ENCODE measurements at regions not wholly inside any gene's neighbourhood (a gene's known extent, or its start where the extent isn't known, plus 50 kb on each side); places are given as distances from the start of the nearest gene placed in this dataset.

DNA sequence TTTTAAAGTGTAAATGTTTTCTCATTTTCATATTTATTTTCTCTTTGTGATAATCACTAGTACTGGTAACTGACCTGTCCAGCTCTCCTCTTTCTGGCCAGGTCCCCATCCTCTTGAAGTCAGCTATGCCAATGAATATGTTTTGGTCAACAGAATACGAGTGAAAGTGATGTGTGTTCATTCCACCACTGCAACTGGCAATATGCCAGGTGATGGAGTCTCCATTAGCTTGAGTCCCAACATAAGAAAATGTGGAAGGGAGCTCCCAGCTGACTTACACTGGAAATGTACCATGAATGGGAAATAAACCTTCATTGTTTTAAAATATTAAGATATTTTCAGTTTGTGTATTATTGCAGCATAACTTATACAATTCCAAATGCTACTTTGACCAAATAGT, 75.8 kb downstream of the CCDC34 start:
- no peak for DNase-seq

- no peak for DNase-seq
These were observed 77.3 kb downstream of the CCDC34 start for GRCh38 chr11:27285761-27286160.

DNA sequence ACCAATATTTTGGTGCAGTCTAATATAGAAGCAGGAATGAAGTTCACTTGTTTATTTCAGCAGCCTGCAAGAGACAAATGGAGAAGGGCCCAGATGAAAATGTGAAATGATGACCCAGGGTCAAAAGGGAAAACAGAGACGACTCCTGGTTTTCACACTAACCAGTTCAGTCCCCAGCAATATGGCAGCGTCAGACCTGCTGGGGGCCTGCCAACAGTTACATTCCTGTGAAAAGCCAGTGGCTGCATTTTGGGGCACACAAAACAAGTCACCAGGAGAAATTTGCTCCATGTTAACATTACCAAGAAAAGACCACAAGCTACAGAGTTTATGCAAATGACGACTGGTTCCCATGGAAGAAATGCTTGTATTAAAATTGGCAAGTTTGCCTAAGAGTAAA, 80.2 kb downstream of the CCDC34 start:
- no peak for DNase-seq

DNA sequence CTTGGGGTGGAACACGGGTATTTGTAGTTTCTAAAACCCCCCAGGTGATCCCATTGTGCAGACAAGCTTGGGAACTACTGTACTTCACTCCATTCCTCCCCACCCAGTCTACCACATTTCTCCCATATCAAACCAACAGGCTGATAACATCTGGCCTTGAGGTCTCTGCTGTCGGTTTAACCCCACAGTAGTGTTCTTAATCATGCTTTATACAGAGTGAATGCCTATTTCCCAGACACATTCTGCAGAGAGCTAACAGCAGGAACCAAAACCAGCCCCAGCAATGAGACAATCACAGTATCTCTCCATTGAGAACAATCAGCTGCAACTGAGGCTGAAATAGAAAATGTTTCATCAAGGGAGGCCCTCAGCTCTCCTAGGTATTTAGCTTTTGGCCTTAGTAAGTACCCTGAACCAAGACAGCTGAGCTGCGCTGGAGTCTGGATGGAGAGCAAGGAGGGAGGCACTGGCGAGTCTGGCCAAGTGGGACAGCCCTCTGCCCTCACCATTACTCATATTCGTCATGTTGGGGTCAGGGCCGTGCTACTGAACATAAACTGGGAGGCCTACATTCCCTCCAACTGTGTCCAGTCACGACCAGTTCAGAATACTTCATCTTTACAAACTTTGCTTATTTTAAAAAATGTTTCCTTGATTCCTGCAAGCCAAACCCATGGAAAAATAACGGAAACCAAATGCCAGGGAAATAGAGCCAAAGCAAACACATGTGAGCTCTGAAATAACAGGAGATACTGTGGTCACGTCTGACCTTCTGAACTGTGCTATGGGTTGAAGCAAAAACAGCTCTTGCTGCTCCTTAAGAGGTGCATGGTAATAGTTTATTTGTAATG, 81.0 kb downstream of the CCDC34 start:
- DNase-seq: no peak

DNA sequence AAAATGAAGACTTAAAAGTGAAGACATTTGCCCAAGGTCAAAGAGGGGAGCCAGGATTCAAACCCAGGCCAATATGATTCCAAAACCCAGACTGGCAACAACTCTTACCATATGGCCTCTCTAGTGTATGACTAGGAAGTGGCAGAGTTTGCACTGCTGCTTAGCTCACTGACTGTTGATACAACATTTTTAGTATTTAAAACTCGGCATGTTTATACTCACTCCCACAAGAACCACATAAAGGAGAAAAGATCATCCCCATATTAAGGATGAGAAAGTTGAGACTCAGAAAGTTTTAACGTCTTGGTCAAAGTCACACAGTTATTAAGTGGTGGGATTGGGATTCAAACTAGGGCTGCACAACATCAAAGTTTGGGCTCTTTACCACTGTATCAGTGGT, 81.7 kb downstream of the CCDC34 start:
- DNase-seq: no peak

DNA sequence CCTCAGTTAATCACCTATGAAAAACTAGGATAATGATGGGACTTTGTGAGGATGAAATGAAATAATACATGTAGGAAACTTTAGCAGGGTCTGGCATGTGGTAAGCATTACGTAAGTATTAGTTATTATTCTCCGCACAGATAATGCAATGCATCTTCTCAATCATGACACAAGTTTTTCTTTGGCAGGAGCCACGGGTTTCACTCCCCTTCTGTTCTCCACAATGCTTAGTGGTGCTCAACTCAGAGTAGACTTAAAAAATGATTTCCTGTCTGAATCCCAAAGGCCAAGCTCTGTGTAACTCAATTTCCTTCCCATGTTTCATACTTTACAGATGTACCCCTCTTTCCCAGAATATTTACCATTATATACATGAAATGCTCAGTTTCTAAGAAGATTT, 82.9 kb downstream of the CCDC34 start:
- DNase-seq: no peak

DNA sequence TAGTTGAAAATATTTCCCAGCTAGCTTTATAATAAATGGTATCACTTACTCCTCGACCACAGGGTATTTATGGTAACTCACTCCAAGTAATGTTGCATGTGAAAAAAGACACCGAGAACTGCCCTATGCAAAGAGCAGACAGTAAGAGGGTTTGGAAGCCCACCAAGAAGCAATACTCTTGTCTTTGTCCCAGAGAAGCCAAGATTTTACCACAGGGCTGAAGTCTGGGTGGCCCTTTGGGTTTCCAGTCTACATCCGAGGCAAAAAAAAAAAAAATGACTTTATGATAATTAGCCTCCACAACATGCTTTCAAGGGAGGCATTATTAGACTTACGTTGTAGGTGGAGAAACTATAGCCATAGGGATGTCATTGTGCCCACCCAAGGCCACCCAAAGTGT, 83.6 kb downstream of the CCDC34 start:
- DNase-seq: no peak

- DNase-seq: no peak
These were observed 85.2 kb downstream of the CCDC34 start for GRCh38 chr11:27277843-27278242.

DNA sequence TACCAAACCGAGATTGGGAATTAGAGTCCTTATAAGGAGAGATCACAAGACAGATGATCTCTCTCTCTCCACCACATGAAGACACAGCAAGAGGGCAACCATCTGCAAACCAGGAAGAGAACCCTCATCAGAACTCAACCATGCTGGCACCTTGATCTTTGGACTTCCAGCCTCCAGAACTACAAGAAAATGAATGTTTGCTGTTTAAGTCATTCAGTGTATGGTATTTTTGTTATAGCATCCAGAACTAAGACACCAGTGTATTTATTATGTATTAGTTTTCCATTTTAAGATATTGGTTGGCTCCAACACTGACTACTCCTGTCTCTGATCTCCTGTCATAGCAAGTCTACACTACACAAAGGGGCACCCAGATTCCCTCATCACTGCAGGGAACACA, 86.9 kb downstream of the CCDC34 start:
- no peak for DNase-seq

- DNase-seq: no peak
These were observed 88.1 kb downstream of the CCDC34 start for GRCh38 chr11:27274854-27275395.

GRCh38 chr11:27266125-27266524, 96.9 kb downstream of the CCDC34 start:
- no peak for DNase-seq

DNA sequence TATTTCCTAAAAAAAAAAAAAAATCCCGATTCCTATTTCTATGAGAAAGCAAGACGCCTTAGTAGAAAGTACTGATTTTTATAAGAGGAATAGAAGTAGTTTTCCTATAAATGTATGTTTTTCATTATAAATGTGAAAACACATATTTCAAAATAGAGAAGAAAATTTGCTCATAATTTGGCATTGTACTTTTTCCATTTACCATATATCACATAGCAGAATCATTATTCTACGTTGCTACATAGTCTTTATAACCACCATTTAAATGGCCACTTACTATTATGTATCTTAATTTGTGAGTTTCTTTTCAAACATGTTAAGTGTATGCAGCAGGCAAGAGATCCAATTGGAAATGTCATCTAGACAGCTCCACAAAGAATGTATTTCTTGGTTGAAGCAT, 99.0 kb downstream of the CCDC34 start:
- DNase-seq: no peak

DNA sequence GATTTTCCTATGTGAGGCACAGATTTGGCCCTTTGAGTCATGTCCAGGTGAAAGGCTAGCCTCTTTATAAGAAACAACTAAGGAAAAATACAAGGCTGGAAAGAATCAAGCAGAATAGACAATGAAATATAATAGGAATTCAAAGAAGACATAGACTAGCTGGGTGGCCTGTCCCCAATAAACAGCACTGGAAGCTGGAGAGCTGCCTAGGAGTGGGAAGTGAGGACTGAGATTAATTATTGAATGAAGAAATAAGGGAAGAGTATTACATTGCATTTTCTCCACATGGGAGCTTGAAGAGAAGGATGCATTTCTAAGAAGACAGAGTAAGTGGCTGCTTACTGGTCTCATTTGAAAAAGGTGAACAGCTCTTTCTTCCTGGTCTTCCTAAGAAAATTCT, 100.0 kb downstream of the CCDC34 start:
- DNase-seq: no peak

DNA sequence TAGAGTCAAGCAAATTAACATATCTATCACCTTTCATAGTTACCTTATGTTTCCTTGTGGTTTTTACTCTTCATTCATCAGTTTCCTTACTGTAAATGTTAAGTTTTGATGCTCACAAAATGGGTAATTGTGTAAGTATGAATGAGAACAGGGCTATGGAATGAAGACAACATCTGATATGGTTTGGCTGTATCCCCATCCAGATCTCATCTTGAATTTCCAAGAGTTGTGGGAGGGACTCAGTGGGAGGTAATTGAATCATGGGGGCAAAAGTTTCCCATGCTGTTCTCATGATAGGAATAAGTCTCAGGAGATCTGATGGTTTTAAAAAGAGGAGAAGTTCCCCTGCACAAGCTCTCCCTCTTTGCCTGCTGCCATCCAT, 107.6 kb downstream of the CCDC34 start:
- no peak for DNase-seq

DNA sequence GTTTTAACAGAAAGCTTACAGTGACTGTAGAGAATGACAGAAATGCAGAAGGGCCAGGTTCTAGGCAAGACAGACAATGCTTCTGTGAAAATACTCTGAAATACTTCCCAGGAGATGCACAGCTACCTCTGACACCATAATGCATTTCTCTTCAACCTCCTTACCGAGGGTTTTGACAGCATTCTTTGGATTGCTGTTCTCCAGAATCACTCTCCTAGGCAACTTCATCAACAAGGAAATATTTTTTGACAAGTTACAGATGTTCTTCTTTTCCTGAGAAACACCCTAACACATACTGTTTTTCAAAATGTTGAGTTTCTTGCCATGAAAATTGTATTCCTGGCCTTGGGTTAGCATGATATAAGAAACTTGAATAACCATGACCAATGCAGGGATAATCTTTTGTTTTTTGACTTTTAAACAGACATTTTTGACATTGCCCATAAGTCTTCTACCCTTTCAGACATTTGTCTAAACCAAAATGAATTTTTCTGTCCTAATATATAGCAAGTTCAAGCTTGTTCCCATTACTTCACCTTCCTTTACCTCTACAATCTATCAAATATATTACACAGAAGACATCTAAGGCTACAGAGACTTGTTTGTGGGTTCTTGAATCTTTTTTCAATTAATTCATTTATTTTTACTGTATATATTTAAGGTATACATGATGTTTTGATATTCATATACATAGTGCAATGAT, 108.1 kb downstream of the CCDC34 start:
- DNase-seq: no peak

DNA sequence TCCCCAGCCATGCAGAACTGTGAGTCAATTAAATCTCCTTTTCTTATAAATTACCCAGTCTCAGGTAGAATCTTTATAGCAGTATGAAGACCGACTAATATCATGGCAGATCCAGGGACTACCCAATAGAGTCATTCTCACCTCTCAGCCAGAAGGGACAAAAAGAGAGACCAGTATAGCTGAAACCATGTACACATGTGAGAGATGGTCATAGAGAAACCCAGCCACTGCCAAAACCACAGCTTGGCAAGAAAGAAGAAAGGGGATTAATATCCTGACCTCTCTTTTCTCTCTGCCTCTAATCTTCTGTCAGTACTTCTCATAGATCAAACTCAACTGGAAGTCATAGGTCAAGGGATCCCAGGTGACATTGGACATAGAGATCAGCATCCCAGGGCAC, 109.8 kb downstream of the CCDC34 start:
- no peak for DNase-seq

DNA sequence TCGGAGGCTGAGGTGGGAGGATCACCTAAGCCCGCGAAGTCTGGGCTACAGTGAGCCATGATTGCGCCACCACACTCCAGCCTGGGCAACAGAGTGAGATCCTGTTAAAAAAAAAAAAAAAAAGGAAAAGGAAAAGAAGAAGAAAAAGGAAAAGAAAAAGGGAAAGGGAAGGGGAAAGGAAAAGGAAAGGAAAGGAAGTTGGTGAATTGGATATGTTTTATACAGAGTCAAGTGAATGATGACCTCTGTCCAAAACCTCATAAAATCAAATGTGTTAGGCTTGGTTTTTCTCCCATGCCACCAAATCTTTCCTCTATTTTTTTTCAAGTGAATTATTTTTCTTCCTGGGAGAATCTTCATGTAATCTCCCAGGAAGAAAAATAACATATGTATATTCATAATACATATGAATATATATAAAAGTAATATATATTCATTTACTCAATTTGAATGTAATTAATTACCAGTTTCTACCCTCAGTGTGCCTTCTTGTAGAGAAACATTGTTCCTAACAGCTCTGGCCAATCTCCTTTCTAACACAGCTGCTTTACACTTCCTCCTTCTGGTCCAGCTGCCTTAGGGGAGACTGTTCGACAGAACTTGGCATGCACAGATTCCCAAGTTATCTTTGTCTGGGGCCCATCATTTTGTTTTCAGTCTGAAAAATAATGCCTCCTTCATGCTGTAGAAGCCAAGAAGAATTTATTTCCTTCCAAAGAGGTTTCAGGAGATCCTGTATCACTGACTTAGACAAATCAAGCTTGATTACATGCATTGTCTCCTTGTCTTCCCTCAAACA, 111.9 kb downstream of the CCDC34 start:
- no peak for DNase-seq

DNA sequence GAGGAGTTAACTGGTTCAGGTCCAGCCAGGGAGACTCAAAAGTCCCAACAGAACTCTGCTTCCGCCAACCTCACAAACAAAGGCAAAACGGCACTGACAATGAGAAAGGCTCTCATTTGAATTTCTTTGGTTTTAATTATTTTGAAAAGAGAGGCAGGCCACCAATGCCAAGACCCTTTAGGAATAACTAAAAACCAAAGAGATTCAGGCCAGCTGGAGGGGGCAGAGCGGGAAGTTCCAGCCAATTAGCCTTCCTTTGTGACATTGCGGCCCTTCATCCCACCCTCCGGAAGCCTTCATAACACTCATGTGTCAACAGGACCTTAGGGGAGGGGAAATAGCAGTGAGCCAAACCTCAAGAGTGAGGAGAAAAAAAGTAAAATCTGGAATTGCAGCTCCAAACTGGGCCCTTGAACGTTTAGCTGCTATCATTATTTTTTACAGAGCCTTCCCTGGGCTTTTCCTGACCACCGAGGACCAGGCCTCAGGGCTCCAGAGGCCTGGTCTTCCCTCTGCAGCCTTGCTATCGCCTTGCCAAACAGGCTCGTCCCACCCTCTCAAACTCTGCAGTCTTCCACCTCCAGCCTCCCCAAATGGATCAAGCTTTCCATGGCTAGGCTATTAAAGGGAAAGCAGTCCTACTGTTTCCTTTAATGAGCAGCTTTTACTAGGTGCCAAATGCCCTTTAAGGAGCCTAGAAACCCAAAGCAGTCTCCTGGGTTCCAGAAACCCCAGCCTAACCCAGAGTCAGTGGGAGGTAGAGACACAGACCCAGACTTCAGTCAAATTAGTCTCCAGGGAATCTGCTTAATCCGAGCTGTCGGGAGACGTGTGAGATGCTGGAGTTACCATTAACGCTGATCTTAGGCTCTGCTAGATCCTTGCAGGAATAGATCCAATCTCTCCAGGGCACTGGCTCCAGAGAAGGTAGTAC, 114.2 kb downstream of the CCDC34 start:
- DNase-seq: no peak

DNA sequence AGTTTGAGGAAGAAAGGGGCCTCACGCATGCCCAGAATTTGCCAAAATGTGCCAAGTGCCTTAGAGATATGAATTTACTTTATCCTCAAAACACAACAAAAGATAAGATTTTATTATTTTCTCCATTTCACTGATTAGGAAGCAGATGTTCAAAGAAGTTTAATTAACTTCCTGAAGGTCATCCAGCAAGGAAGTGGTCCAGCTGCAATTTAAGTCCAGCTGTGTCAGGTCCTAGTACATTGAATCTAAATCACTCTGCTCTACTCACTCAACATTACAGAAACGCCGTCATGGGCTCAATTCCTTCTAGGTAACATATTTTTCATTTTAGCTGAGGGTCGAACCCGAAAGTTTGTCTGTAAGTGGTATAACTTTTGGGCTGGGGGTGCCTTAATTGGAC, 115.4 kb downstream of the CCDC34 start:
- no peak for DNase-seq

GRCh38 chr11:27246925-27247324, 116.1 kb downstream of the CCDC34 start:
- DNase-seq: no peak

GRCh38 chr11:27244900-27245299, 118.1 kb downstream of the CCDC34 start:
- no peak for DNase-seq

DNA sequence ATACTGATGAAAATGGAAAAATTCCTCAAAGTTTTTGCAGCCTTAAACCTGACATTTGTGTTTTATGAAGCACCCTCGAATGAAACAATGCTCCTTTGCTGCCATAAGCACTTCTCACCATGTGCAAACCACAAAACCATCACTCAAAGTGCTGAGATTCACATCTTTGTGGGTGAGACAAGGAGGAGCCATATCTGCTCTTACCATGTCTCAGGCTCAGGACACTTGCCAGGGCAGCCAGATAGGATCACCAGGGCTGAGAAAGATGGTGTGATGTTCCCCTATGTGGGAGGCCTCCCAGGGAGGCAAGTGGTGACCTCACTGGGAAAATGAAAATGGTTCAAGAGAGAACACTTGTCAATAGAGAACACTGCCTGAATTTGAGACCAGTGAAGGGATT, 120.4 kb downstream of the CCDC34 start:
- no peak for DNase-seq

Measured in SHP77 treated with DMSO at 0.1 percent for 48 hours (cell line).